ENCODE measurements at regions not wholly inside any gene's neighbourhood (a gene's known extent, or its start where the extent isn't known, plus 50 kb on each side); places are given as distances from the start of the nearest gene placed in this dataset.

GRCh38 chr20:48186447-48186846, 401.2 kb upstream of the SULF2 start:
- no peak for TF ChIP-seq CTCF (IDR thresholded peaks at IDR 0.05; ENCODE audit: borderline replicate concordance)
- H3K27ac ChIP-seq (replicated peaks): no peak overlapping the region

GRCh38 chr20:48184229-48184628, 398.9 kb upstream of the SULF2 start:
- no peak overlapping the region for H3K27ac ChIP-seq (replicated peaks)
- no peaks in the 10 kb centered on the region for H3K4me1 ChIP-seq
- TF ChIP-seq CTCF (IDR thresholded peaks at IDR 0.05; ENCODE audit: borderline replicate concordance): no peak
- peaks cover 10% of the 10 kb centered on the region for H3K9me3 ChIP-seq (replicated peaks)
- intact Hi-C loops (cut with micrococcal nuclease): no loop called here
- no peak for DNase-seq
- H3K4me3 ChIP-seq: no peak overlapping the region
- no peaks in the 10 kb centered on the region for H3K27me3 ChIP-seq (ENCODE audit: low read depth)
- no peaks in the 10 kb centered on the region for H3K36me3 ChIP-seq

More at GRCh38 chr20:48186447-48186846, 401.2 kb upstream of the SULF2 start:
- Histone ChIP-seq H3K4me1 (no peaks in the 10 kb centered on the region), H3K36me3 (no peaks in the 10 kb centered on the region), H3K9me3 (replicated peaks) (peaks cover 2% of the 10 kb centered on the region), H3K4me3 (no peak overlapping the region), H3K27me3 (ENCODE audit: low read depth) (no peaks in the 10 kb centered on the region)
- DNase-seq: no peak
- intact Hi-C loops (cut with micrococcal nuclease): no loop called here

GRCh38 chr20:48181261-48181935, 396.1 kb upstream of the SULF2 start:
- no peaks in the 10 kb centered on the region for H3K4me1 ChIP-seq
- no peak for TF ChIP-seq CTCF (IDR thresholded peaks at IDR 0.05; ENCODE audit: borderline replicate concordance)
- no peaks in the 10 kb centered on the region for H3K36me3 ChIP-seq
- no peaks in the 10 kb centered on the region for H3K27me3 ChIP-seq (ENCODE audit: low read depth)
- no peak overlapping the region for H3K27ac ChIP-seq (replicated peaks)
- H3K9me3 ChIP-seq (replicated peaks): peaks cover 10% of the 10 kb centered on the region
- H3K4me3 ChIP-seq: no peak overlapping the region
- no peak for DNase-seq
- intact Hi-C loops (cut with micrococcal nuclease): no loop called here

GRCh38 chr20:48180618-48181017, 395.3 kb upstream of the SULF2 start:
- Histone ChIP-seq H3K27ac (replicated peaks) (no peak overlapping the region), H3K36me3 (no peaks in the 10 kb centered on the region), H3K9me3 (replicated peaks) (peaks cover 10% of the 10 kb centered on the region), H3K4me1 (no peaks in the 10 kb centered on the region), H3K27me3 (ENCODE audit: low read depth) (no peaks in the 10 kb centered on the region), H3K4me3 (no peak overlapping the region)
- DNase-seq: no peak
- intact Hi-C loops (cut with micrococcal nuclease): no loop called here
- TF ChIP-seq CTCF (IDR thresholded peaks at IDR 0.05; ENCODE audit: borderline replicate concordance): no peak

- Histone ChIP-seq H3K4me1 (no peaks in the 10 kb centered on the region), H3K9me3 (replicated peaks) (peaks cover 10% of the 10 kb centered on the region), H3K36me3 (no peaks in the 10 kb centered on the region), H3K4me3 (no peak overlapping the region), H3K27me3 (ENCODE audit: low read depth) (no peaks in the 10 kb centered on the region), H3K27ac (replicated peaks) (no peak overlapping the region)
- no peak for DNase-seq
- intact Hi-C loops (cut with micrococcal nuclease): no loop called here
- TF ChIP-seq CTCF (IDR thresholded peaks at IDR 0.05; ENCODE audit: borderline replicate concordance): no peak
These were observed 394.7 kb upstream of the SULF2 start for GRCh38 chr20:48180024-48180423.
